GM19372 (cell line): ENCODE measurements at regions not wholly inside any gene's neighbourhood (a gene's known extent, or its start where the extent isn't known, plus 50 kb on each side); places are given as distances from the start of the nearest gene placed in this dataset.
"Not testable (repeated sequence)": the region's sequence is repeated elsewhere in the genome, so short reads cannot be mapped to it uniquely, and the experiment has no call there.

Experiments
- ATAC-seq: cut with Tn5 transposase; IDR thresholded peaks from one replicate; pipeline ENCODE4 v1.9.1; 2021; ENCODE audit warnings: mild to moderate bottlenecking, low read depth, moderate library complexity; ENCODE audit not compliant: unreplicated experiment

DNA sequence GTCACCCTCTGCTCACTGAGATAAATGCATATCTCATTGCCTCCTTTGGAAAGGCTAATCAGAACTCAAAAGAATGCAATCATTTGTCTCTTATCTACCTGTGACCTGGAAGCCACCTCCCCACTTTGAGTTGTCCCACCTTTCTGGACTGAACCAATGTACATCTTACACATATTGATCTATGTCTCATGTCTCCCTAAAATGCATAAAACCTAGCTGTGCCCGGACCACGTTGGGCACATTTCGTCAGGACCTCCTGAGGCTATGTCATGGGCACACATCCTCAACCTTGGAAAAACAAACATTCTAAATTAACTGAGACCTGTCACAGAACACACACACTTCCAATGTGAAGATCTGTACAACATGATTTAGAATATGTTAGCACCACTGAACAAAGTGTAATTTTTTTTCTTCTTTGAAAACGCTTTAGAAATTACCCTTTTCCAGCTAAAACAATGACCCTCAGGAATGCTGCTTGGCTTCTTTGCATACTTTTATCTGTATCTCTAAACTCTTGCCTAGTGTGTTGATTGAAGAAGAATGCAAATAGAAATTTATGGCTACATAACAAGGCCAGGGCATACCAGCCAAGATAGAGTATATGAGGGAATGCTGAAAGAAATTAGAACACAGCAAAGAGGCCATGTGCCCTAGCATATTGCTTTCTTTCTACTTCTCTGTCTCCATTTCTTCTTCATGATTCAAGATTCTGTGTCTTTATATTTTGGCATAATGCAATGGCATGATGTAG is 84.6 kb upstream of the DST start:
- ATAC-seq, result no peak

DNA sequence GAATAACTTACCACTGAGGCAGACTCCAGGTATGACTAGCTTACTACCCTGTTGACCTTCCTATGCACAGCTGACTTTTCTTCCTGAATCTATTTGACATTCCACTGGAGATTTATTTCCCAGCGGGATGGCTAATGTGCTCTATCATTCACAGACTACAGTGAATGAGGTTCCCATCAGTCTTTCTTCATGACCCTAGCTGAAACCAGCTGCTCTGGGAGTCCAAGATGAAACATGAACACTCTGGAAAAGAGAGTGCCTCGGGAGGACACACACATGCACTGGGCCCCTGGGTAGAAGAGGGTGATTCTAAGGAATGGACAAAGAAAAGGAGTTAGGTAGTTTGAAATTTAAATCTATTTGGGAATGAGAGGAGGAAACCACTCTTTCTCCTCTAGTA is 82.6 kb upstream of the DST start:
- no peak for ATAC-seq

DNA sequence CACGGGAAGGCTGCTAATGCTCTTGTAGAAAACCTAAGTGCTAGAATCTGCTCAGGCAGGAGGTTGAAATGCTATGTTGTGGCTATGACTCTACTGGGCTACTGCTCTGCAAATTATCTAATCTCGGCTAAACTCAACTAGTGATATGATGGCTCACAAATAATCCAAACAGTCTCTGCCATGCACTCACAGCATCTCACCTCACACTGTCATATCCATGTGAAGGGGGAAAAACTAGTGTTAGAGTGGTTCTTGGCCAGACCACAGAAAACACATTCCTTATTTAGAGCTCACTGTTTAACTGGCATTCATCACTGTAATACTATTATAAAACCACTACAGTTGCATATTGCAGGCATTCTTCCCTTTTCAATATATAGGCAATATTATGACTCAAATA is 81.8 kb upstream of the DST start:
- no peak for ATAC-seq

DNA sequence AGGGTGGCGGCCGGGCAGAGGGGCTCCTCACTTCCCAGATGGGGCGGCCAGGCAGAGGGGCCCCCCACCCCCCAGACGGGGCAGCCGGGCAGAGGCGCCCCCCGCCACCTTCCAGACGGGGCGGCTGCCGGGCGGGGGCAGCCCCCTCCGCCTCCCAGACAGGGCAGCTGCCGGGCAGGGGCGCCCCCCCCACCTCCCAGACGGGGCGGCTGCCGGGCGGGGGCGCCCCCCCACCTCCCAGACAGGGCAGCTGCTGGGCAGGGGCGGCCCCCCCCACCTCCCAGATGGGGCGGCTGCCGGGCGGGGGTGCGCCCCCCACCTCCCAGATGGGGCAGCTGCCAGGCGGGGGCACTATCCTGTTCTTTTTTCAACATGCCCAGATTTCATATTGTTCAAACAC is 78.2 kb upstream of the DST start:
- no peak for ATAC-seq

DNA sequence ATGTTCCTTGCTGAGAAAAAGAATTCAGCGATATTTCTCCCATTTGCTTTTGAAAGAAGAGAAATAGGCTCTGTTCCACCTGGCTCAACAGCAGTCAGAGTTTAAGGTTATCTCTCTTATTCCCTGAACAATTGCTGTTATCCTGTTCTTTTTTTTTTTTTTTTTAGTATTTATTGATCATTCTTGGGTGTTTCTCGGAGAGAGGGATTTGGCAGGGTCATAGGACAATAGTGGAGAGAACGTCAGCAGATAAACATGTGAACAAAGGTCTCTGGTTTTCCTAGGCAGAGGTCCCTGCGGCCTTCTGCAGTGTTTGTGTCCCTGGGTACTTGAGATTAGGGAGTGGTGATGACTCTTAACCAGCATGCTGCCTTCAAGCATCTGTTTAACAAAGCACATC is 77.5 kb upstream of the DST start:
- not testable (repeated sequence) for ATAC-seq

DNA sequence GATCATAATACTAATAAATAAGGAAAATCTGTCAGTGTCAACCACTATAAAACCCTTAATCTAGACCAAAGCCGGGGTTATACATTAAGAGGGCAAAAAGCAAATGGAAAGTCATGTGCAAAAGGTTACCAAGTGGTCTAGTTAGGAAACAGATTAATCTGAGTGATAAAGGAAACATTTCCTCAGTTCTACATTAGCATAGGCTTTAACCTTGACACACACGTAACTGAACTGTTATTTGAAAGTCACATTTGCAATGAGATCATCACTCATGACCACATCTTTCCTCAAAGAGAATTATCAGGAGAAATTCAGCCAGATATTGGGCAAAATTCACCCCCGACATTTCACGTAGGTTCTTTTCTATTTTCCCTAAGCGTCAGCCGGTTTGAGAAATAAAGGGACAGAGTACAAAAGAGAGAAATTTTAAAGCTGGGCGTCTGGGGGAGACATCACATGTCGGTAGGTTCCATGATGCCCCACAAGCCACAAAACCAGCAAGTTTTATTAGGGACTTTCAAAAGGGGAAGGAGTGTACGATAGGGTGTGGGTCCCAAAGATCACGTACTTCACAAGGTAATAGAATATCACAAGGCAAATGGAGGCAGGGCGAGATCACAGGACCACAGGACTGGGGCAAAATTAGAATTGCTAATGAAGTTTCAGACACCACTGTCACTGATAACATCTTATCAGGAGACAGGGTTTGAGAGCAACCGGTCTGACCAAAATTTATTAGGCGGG is 76.8 kb upstream of the DST start:
- not testable (repeated sequence) for ATAC-seq

DNA sequence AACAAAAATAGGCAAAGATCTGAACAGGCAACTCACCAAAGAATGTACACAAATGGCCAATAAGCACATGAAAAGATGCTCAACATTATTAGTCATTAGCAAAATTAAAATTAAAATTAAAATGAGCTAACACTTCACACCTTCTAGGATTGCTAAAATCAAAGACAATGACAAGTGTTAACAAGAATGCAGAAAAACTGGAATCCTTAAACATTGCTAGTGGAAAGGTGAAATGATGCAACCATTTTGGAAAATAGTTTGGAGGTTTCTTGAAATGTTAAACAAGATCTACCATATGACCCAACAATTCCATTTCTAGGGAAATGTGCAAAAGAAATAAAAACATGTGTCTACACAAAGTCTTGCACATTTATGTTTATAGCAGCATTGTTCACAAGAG is 75.5 kb upstream of the DST start:
- ATAC-seq, result no peak

DNA sequence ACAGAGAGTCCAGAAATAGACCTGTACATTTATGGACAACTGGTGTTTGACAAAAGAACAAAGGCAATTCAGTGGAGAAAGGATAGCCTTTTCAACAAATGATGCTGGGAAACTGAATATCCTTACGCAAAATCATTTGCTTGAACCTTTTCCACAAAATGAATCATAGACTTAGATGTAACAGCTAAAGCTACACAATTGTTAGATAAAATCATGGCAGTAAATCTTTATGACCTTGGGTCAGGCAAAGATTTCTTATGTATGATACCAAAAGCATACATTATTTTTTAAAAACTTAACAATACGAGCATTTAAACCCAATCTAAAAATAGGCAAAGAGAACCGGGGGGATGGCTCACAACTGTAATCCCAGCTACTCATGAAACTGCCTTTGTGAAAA is 73.5 kb upstream of the DST start:
- ATAC-seq, result no peak

DNA sequence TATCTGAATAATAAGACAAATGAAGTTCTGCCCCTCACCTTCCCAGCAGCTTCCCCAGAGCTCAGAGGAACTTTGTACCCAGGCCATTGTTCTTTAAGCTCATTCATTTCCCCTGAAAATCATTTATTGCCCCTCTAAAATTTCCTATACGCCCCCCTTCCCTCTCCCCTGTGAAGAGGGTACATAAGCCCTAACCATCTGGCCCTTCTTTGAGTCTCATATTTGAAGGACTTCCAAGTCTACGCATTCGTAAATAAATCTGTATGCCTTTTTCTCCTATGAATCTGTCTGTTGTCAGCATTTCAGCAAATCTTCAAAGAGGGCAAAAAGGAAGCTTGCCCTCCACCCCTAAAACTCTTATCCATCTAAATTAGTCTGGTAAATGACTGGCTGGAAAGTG is 73.1 kb upstream of the DST start:
- no peak for ATAC-seq

DNA sequence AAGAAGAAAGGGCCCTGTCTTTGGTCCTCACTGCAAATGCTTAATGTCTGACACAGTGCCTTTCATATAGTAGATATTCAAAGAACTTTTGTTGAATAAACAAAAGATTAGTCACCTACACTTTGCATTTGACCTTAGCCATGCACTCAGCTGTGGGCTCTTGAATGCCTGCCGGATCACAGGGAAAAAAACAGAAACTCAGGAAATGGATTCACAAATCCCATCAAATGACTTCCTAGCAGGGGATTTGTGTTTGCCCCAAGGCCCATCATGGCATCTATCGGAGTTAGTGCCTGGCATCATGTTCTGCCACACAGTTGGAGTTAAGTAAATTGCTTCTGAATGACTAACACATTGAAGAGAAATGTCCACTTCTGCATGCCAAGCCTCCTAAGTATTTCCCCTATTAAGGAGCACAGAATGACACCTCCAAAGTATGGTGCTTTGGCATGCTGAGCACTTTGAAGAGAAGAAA is 72.3 kb upstream of the DST start:
- no peak for ATAC-seq

DNA sequence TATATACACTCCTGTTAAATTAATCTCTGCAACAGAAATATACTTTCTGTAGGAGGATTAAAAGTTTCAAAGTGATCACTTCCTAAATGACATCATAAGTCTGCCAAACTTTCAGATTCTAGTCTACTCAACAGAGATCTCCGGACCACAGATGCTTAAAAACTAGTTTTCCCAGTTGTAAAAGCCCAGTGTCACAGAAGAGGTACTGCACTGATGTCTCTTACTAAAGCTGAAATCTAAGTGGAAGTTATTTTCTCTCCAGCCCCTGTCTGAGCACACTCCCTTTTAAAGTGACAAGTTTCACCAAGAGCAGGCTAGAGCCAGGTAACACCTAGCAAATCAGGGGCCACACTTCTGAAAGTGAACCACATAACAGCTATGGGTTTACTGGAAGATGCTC is 71.6 kb upstream of the DST start:
- ATAC-seq, result no peak

DNA sequence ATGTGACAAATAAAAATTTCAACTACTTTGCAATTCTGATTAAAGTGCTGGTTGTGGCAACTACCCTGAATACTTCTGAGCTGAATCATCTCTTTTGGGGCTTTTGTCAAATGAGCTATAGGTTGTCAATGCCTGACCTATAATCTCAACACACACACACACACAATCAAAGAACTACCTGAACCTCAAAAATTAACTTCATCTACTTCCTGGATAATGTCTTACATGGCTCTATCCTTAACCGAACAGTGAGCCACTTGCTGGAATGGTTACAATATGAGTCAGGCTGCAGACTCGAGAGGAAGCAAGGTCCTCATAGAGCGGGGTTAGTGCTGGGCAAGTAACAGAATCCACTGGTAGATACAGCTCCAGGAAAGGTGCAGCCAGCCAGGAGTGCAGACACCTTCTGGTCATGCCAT is 70.6 kb upstream of the DST start:
- no peak for ATAC-seq

DNA sequence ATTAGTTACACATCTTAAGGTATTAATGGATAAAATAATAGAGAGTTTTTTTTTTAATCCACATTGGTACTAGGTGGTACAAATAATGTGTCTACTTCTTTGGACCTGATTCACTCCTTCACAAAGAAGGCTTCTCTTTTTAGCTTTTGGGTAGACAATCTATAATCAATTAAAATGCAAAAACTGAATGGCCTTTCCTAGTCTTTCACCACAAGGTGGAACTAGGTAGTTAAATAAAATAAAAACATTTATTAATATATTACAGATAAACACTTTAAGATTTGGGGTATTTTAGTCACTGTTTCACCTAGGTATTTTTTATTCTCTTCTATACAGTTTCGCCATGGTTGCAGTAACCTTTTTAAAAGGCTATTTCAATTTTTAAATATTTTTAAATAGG is 68.3 kb upstream of the DST start:
- no peak for ATAC-seq

DNA sequence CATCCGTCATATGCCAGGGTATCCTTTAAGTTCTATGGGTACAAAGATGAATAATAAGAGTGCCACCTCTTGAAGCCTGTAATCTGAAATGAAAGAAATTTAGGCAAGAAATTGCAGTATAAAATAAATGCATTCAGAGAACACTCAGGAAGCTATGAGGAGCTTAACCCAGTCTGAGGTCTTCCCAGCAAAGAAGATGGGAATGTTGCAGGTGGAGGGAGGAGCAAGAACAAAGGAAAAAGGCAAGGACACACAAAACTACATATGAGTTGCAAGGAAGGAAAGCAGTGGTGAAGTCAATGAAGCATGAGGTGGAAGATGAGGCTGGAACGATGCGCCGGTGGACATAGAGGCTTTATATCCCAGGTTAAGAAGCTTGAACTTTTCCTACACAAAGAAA is 67.0 kb upstream of the DST start:
- no peak for ATAC-seq

DNA sequence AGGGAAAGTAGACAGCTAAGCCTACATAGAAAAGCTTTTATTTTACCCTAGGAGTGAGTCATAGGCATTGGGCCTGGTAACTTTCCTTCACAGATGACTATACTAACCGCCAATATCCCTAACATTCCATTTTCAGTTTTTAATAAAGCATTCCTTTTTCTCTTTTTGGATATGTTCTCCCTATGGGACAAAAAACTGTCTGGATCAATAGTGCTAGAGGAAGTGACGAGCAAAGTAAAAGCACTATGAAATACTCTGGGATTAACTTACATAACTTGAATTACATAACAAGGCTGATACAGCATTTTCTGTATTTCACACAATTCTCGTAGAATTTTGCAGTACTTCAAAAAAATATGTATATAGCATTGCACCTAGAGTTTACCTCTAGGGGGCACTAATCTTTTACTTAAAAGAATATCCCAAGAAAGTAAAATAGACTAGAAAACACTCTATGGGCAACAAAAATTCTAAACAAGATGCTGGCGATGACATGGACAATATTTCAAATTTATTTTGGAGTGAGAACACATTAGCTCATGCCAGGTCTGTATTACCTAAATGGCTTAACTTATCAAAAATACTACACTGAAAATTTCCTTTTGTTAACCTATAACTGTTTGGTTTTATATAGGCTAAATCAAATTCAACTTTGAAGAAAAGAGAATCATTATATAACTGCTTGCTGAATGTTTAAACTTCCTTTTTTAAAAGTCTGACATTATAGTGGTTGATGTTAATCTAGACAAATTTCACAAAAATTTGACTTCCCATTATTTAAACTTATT is 66.3 kb upstream of the DST start:
- no peak for ATAC-seq

DNA sequence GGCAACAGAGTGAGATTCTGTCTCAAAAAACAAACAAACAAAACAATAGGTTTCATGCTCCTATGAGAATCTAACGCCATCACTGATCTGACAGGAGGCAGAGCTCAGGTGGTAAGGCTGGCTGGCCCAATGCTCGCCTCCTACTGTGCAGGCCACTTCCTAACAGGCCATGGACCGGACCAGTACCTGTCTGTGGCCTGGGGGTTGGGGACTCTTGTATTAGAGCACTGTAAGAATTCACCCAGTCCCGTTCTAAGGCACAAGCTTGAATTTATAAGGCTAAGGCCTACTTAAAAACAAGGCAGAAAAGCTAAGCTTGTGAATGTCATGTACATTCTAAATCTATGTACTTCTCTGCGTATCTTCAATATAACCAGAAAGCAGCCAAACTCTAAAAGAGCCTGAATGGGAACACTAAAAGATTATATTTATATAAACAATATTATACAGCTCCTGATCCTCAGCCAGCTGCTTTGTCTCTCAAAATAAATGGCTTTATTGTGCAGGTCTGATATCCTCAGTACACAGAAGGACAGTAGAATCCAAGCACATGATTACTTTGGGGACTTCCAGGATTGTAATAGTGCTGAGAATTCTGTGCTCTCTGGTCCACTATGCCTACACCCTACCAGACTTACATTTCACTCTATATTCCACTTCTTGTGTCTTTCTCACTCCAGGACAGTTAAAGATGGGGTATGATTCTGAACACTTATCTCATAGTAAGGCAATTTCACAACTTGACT is 64.5 kb upstream of the DST start:
- no peak for ATAC-seq

DNA sequence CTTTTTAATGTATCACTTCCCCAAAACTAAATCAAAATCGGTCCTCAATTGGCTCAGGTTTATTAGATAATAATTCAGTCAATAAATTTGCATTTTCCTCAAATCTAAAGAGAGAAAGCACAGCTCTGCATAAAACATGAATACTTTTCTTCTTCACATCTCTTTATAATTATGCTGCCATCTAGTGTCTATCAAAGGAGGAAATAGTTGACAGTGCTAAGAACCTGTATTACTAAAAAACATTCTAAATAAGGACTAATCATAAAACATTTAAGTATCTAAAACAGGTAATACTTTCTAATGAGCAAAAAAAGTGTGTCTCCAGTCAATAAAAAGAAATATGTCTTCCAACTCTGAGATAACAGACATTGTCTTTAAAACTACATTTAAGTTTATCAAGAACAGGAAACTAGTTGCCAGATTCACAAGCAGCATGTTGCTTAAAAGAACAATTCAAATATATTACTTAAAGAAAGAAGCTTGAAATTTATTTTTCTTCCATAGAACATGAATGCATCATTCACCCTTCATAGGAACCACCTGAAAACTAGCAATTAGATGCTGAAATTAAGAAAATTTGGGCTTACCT is 56.5 kb upstream of the DST start:
- ATAC-seq, result no peak

DNA sequence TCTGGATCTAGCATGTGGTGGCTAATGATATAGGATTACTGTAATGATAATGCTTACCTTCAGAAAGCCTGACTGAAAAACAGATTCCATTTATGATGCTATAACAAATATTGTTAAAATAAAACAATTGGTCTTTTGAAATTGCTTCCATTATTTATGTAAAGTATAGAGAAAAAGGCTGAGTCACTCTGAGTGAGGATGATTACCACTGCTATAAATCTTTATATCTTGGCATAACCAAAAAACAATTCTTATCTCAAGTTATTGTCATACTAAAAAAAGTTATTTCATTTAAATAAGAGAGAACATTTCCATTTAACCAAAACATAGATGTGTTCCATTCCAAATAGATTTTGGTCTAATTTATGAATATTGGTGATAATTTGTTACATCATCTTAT is 53.0 kb upstream of the DST start:
- no peak for ATAC-seq

DNA sequence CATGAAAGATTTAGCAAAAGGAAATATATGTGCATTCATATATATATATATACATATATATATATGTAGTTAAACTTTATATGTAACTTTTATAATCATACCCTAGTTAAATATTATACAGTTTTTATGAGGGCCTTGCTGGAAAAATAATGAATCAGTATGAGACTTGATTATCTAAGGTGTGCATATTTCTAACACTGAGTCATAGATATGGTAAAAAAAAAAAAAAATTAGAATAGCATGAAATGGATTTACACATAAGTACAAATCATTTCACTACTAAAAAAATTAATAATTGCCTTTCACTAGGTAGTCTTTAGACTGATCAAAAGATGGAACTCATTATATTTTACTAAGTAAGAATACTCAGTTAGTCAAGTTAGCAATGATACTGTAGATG is 51.3 kb upstream of the DST start:
- no peak for ATAC-seq

DNA sequence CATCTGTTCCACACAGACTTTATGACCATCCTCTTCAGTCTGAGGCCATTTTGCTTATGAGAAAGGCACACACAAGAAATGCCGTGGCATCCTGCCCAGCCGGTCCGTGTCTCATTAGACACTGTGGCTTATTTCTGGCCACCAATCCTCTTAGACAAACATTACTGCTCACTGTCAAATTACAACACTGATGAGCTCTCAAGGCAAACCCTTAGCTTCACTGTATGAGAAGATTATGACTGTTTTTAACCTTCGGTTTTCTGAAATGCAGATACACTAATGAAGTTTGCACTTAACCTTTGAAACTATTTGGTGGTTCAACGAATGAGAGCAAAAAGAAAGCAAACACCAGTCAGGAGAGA is 50.5 kb upstream of the DST start:
- no peak for ATAC-seq
